ENCODE measurements at regions not wholly inside any gene's neighbourhood (a gene's known extent, or its start where the extent isn't known, plus 50 kb on each side); places are given as distances from the start of the nearest gene placed in this dataset.
"Not testable (repeated sequence)": the region's sequence is repeated elsewhere in the genome, so short reads cannot be mapped to it uniquely, and the experiment has no call there.

DNA sequence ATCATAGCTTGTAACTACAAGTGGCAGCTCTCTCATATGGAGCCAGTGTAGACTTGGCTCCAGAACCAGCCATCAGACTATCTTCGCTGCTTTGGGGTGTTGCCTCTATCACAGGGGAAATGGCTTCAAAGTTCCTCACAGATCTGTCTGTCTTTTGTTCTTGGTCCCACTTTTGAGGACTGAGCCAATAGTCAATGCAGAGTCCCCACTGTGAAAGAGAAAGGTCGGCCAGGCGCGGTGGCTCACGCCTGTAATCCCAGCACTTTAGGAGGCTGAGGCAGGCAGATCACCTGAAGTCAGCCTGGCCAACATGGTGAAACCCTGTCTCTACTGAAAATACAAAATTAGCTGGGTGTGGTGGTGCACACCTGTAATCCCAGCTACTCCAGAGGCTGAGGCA is 86.9 kb upstream of the FZD7 start:
- H3K4me3 Mint-ChIP-seq, ATAC-seq, H3K4me1 Mint-ChIP-seq, H3K36me3 Mint-ChIP-seq, DNase-seq, H3K27ac Mint-ChIP-seq, H3K9me3 Mint-ChIP-seq: not testable (repeated sequence)
- peaks cover 4 to 12% (median 5%) of the 10 kb centered on the region in 5 donors for H3K27me3 Mint-ChIP-seq
- POLR2A ChIA-PET = interaction anchor here (0.7 kb wide), 1 partner anchor 27 kb away, joined by 3 read pairs; no protein-coding TSS in a partner anchor

DNA sequence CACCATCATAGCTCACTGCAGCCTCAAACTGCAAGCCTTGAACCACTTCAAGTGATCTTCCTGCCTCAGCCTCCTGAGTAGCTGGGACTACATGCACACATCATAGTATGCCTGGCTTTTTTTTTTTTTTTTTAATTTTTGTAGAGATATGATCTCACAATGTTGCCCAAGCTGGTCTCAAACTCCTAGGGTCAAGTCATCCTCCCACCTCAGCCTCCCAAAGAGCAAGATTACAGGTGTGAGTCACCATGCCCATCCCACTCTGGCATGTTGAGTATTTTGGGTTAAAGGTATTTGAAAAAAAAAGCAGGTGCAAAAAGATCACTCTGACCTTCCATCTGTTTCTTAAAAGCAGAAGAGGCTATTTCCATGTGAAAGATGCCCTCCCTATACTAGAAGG is 86.4 kb upstream of the FZD7 start:
- no peaks in the 10 kb centered on the region for H3K9me3 Mint-ChIP-seq
- no peaks in the 10 kb centered on the region for H3K4me1 Mint-ChIP-seq
- POLR2A ChIA-PET = no interaction called here

GRCh38 chr2:201949181-201949926 is 84.3 kb upstream of the FZD7 start:
- no peak overlapping the region for H3K4me3 Mint-ChIP-seq
- peaks cover 2 to 12% (median 5%) of the 10 kb centered on the region in 5 donors for H3K27me3 Mint-ChIP-seq
- H3K27ac Mint-ChIP-seq = no peak overlapping the region
- no peaks in the 10 kb centered on the region for H3K36me3 Mint-ChIP-seq
- H3K4me1 Mint-ChIP-seq = no peaks in the 10 kb centered on the region
- DNase-seq = no peak
- no peaks in the 10 kb centered on the region for H3K9me3 Mint-ChIP-seq
- ATAC-seq = no peak
- POLR2A ChIA-PET = no interaction called here

More for the DNA sequence above, 86.4 kb upstream of the FZD7 start:
- Mint-ChIP-seq H3K4me3 (no peak overlapping the region), H3K27ac (no peak overlapping the region), H3K27me3 (peaks cover 2 to 12% (median 5%) of the 10 kb centered on the region in 5 donors), H3K36me3 (no peaks in the 10 kb centered on the region)
- ATAC-seq = no peak
- no peak for DNase-seq

GRCh38 chr2:201949927-201950246 is 83.8 kb upstream of the FZD7 start:
- POLR2A ChIA-PET = no interaction called here
- no peak overlapping the region for H3K4me3 Mint-ChIP-seq
- H3K27ac Mint-ChIP-seq = no peak overlapping the region
- ATAC-seq (no peak), DNase-seq (no peak)
- H3K36me3 Mint-ChIP-seq = no peaks in the 10 kb centered on the region
- peaks cover 4 to 14% (median 5%) of the 10 kb centered on the region in 5 donors for H3K27me3 Mint-ChIP-seq
- no peaks in the 10 kb centered on the region for H3K9me3 Mint-ChIP-seq
- H3K4me1 Mint-ChIP-seq = no peaks in the 10 kb centered on the region

- DNase-seq (no peak), ATAC-seq (no peak)
- no peaks in the 10 kb centered on the region for H3K4me1 Mint-ChIP-seq
- no peaks in the 10 kb centered on the region for H3K36me3 Mint-ChIP-seq
- H3K9me3 Mint-ChIP-seq = no peaks in the 10 kb centered on the region
- H3K4me3 Mint-ChIP-seq = no peak overlapping the region
- POLR2A ChIA-PET = no interaction called here
- H3K27ac Mint-ChIP-seq = no peak overlapping the region
- H3K27me3 Mint-ChIP-seq = peaks cover 4 to 21% (median 10%) of the 10 kb centered on the region in 5 donors
Measured at GRCh38 chr2:201950606-201951005, 83.0 kb upstream of the FZD7 start.

- POLR2A ChIA-PET = no interaction called here
- ATAC-seq (no peak), DNase-seq (no peak)
- Mint-ChIP-seq H3K27me3 (peaks cover 8 to 37% (median 12%) of the 10 kb centered on the region in 5 donors), H3K9me3 (no peaks in the 10 kb centered on the region), H3K4me1 (no peaks in the 10 kb centered on the region), H3K27ac (no peak overlapping the region), H3K4me3 (no peak overlapping the region), H3K36me3 (no peaks in the 10 kb centered on the region)
Measured at GRCh38 chr2:201952187-201952586, 81.5 kb upstream of the FZD7 start.

GRCh38 chr2:201953396-201953795 is 80.3 kb upstream of the FZD7 start:
- H3K4me3 Mint-ChIP-seq = no peak overlapping the region
- POLR2A ChIA-PET = interaction anchor here (0.5 kb wide), 1 partner anchor 76 kb away, joined by 3 read pairs; no protein-coding TSS in a partner anchor
- H3K9me3 Mint-ChIP-seq = no peaks in the 10 kb centered on the region
- DNase-seq (no peak), ATAC-seq (no peak)
- peaks cover 8 to 38% (median 12%) of the 10 kb centered on the region in 5 donors for H3K27me3 Mint-ChIP-seq
- no peaks in the 10 kb centered on the region for H3K4me1 Mint-ChIP-seq
- H3K27ac Mint-ChIP-seq = no peak overlapping the region
- H3K36me3 Mint-ChIP-seq = no peaks in the 10 kb centered on the region

DNA sequence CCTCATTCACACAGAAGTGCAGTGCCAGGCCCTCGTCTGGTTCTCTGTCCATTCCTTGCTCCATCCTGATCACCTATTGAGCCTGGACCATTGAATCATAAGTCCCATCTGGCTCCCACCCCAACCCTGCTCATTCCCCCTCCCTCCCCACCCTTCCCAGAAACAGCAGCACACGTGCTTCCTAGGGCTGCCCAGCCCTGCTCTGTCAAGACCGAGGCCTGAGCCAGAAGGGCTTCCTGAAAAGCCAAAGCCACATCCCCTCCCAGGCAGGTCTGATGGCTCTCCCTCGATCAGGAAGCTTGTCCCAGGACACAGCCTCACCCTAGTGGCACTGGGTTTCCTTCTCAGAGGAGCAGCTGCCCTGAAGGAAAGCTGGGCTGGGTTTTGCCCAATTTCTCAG is 79.8 kb upstream of the FZD7 start:
- H3K9me3 Mint-ChIP-seq = no peaks in the 10 kb centered on the region
- POLR2A ChIA-PET = interaction anchor here (0.5 kb wide), 1 partner anchor 75 kb away, joined by 3 read pairs; no protein-coding TSS in a partner anchor
- no peak overlapping the region for H3K27ac Mint-ChIP-seq
- peaks cover 8 to 37% (median 10%) of the 10 kb centered on the region in 5 donors for H3K27me3 Mint-ChIP-seq
- ATAC-seq = no peak
- no peak overlapping the region for H3K4me3 Mint-ChIP-seq
- no peak for DNase-seq
- H3K4me1 Mint-ChIP-seq = no peaks in the 10 kb centered on the region
- no peaks in the 10 kb centered on the region for H3K36me3 Mint-ChIP-seq

DNA sequence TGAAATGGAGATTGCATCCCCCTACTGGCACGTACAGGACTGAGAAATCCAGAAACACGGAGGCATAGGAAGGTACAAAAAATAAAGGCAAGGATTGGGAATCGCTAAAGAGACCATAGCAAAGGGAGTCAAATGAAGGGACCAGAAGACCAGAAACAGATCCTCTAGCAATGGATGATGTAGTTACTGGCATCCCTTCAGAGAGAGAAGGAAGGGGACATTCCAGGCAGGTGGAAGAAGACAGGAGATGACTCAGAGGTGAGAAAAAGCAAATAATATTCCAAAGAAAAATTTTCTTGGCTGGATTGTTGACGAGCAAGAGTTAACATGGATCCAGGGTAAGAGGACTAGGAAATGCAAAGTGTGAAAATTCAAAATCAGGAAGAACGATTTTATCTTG is 78.4 kb upstream of the FZD7 start:
- no peak for ATAC-seq
- POLR2A ChIA-PET = no interaction called here
- no peak for DNase-seq
- Mint-ChIP-seq H3K27me3 (peaks cover 5 to 26% (median 10%) of the 10 kb centered on the region in 5 donors), H3K27ac (no peak overlapping the region), H3K36me3 (no peaks in the 10 kb centered on the region), H3K4me3 (no peak overlapping the region), H3K9me3 (no peaks in the 10 kb centered on the region), H3K4me1 (no peaks in the 10 kb centered on the region)

DNA sequence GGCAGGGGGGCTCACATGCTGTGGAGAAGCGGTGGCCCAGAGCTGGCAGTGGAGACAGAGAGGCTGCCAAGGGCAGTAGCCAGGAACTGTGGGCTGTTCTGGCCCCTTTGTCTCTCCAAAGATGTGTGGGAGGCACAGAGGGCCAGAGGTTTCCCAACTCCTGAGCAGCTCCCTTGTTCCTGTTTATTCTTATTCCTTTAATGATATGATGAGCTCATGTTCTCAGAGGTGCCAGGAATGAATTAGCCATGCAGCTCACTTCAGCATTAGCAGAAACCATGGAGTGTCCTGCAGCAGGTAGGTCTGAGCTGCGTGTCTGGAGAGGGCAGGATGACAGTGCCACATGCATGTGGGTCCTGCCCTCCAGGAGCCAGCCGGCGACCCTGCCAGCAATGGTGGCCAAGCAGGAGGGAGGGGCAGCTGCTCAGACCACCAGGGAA is 77.9 kb upstream of the FZD7 start:
- no peak overlapping the region for H3K4me3 Mint-ChIP-seq
- POLR2A ChIA-PET = no interaction called here
- DNase-seq = no peak
- no peak for ATAC-seq
- H3K27me3 Mint-ChIP-seq = peaks cover 5 to 26% (median 11%) of the 10 kb centered on the region in 5 donors
- H3K4me1 Mint-ChIP-seq = peaks cover 0 to 2% (median 0%) of the 10 kb centered on the region in 4 donors
- no peaks in the 10 kb centered on the region for H3K36me3 Mint-ChIP-seq
- no peak overlapping the region for H3K27ac Mint-ChIP-seq
- H3K9me3 Mint-ChIP-seq = no peaks in the 10 kb centered on the region

- no peaks in the 10 kb centered on the region for H3K9me3 Mint-ChIP-seq
- no peak for DNase-seq
- peaks cover 5 to 26% (median 11%) of the 10 kb centered on the region in 5 donors for H3K27me3 Mint-ChIP-seq
- H3K27ac Mint-ChIP-seq = no peak overlapping the region
- ATAC-seq = no peak
- no peaks in the 10 kb centered on the region for H3K36me3 Mint-ChIP-seq
- H3K4me3 Mint-ChIP-seq = no peak overlapping the region
- H3K4me1 Mint-ChIP-seq = peaks cover 0 to 4% (median 0%) of the 10 kb centered on the region in 4 donors
- POLR2A ChIA-PET = no interaction called here
Measured at GRCh38 chr2:201956361-201956760, 77.3 kb upstream of the FZD7 start.

- DNase-seq (no peak), ATAC-seq (no peak)
- H3K9me3 Mint-ChIP-seq = no peaks in the 10 kb centered on the region
- peaks cover 0 to 6% (median 0%) of the 10 kb centered on the region in 4 donors for H3K4me1 Mint-ChIP-seq
- H3K27me3 Mint-ChIP-seq = peaks cover 5 to 26% (median 11%) of the 10 kb centered on the region in 5 donors
- no peak overlapping the region for H3K27ac Mint-ChIP-seq
- POLR2A ChIA-PET = no interaction called here
- no peaks in the 10 kb centered on the region for H3K36me3 Mint-ChIP-seq
- H3K4me3 Mint-ChIP-seq = no peak overlapping the region
Measured at GRCh38 chr2:201957091-201957490, 76.6 kb upstream of the FZD7 start.

DNA sequence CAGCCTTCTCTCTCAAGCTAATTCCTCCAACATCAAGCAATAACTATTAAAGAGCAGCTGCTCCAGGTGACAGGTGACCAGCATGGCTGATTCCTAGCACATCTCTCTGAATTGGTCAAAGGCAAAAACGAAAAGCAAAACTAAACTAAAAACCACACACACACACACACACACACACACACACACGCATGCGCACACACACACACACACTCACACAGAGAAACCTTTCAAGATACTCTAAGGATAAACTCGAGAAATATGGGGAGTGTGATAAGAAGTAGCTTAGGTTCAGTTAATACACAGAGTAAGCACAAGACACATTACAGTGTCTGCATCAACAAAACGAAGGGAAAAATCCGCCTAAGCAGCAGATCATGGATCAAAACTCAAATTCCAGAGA is 74.5 kb upstream of the FZD7 start:
- DNase-seq = no peak
- no peaks in the 10 kb centered on the region for H3K36me3 Mint-ChIP-seq
- H3K4me1 Mint-ChIP-seq = peaks cover 0 to 12% (median 0%) of the 10 kb centered on the region in 4 donors
- H3K27me3 Mint-ChIP-seq = peaks cover 5 to 26% (median 9%) of the 10 kb centered on the region in 5 donors
- no peak overlapping the region for H3K4me3 Mint-ChIP-seq
- POLR2A ChIA-PET = no interaction called here
- no peak overlapping the region for H3K27ac Mint-ChIP-seq
- no peaks in the 10 kb centered on the region for H3K9me3 Mint-ChIP-seq
- no peak for ATAC-seq

- Mint-ChIP-seq H3K4me3 (no peak overlapping the region), H3K4me1 (peaks cover 0 to 16% (median 0%) of the 10 kb centered on the region in 4 donors), H3K27ac (no peak overlapping the region), H3K36me3 (no peaks in the 10 kb centered on the region), H3K27me3 (peaks cover 4 to 26% (median 9%) of the 10 kb centered on the region in 5 donors), H3K9me3 (no peaks in the 10 kb centered on the region)
- ATAC-seq = no peak
- POLR2A ChIA-PET = no interaction called here
- no peak for DNase-seq
Measured at GRCh38 chr2:201959626-201960025, 74.0 kb upstream of the FZD7 start.
